ENCODE measurements at regions not wholly inside any gene's neighbourhood (a gene's known extent, or its start where the extent isn't known, plus 50 kb on each side); places are given as distances from the start of the nearest gene placed in this dataset.

- TF ChIP-seq BCLAF1 (IDR thresholded peaks at IDR 0.05), result no peak
- TF ChIP-seq RAD21 (IDR thresholded peaks at IDR 0.05; ENCODE audit: insufficient read depth, low read depth, low read length), result peak; percentile 61
- peak; percentile 55 for TF ChIP-seq SMC3 (IDR thresholded peaks at IDR 0.05; ENCODE audit: borderline replicate concordance, low read length)
- TF ChIP-seq MTA2 (IDR thresholded peaks at IDR 0.05; ENCODE audit: low read depth), result no peak
These were observed 330.2 kb upstream of the FANCL start (continued) for GRCh38 chr2:58571181-58571852.

- H3K27me3 ChIP-seq (replicated peaks in 1 of 2; ENCODE audit: control insufficient read depth in 2 of 2, insufficient read depth in 2 of 2, low read length in 1 of 2), result no peaks in the 10 kb centered on the region
- no peak for DNase-seq (ENCODE audit: low read depth, low spot score)
- no peak for TF ChIP-seq CBFB (IDR thresholded peaks at IDR 0.05; ENCODE audit: low read depth)
- no peak for TF ChIP-seq HDAC6 (IDR thresholded peaks at IDR 0.05; ENCODE audit: unreplicated experiment)
- TF ChIP-seq KDM1A (IDR thresholded peaks at IDR 0.05; ENCODE audit: borderline replicate concordance), result no peak
- no peak for TF ChIP-seq CREM (IDR thresholded peaks at IDR 0.05; ENCODE audit: low read depth)
- no peak for TF ChIP-seq PKNOX1 (IDR thresholded peaks at IDR 0.05)
- TF ChIP-seq CHD1 (IDR thresholded peaks at IDR 0.05; ENCODE audit: low read depth, low read length), result no peak
- TF ChIP-seq PRDM15 (CRISPR knock-in tag; IDR thresholded peaks at IDR 0.05), result no peak
- no peak for TF ChIP-seq POU2F2 (IDR thresholded peaks at IDR 0.05; ENCODE audit: borderline replicate concordance, low read depth, low read length)
- TF ChIP-seq NFXL1 (IDR thresholded peaks at IDR 0.05; ENCODE audit: borderline replicate concordance), result no peak
- no peak for ATAC-seq
- H3K27ac ChIP-seq (ENCODE audit: control insufficient read depth, insufficient read depth), result no peak overlapping the region
- H3K9me3 ChIP-seq (replicated peaks; ENCODE audit: control insufficient read depth, insufficient read depth, low read length), result no peaks in the 10 kb centered on the region
- H4K20me1 ChIP-seq (ENCODE audit: control insufficient read depth, insufficient read depth), result no peaks in the 10 kb centered on the region
- intact Hi-C loops (cut with micrococcal nuclease; ENCODE audit: unreplicated experiment) (loop anchor here (5.0 kb wide), 1 partner anchor 308 kb away; no protein-coding TSS in a partner anchor), in situ Hi-C loops (cut with MboI) (no loop called here)
- H3K4me3 ChIP-seq, result no peak overlapping the region
- 23% methylated on average over 7 of the region's 7 CpGs for WGBS (ENCODE audit: insufficient coverage, insufficient replicate concordance, low lambda C conversion rate, missing lambda C conversion rate)
- H3K9ac ChIP-seq (ENCODE audit: control insufficient read depth, insufficient read depth, low read length), result no peak overlapping the region
- FAIRE-seq, result no peak
- no peak overlapping the region for H3K4me2 ChIP-seq (ENCODE audit: control insufficient read depth, insufficient read depth)
- RAD21 ChIA-PET (ENCODE audit: unreplicated experiment), result no interaction called here
- SMC1A ChIA-PET (ENCODE audit: uncharacterized antibody, unreplicated experiment), result no interaction called here
- no peaks in the 10 kb centered on the region for H3K4me1 ChIP-seq (ENCODE audit: control insufficient read depth, insufficient read depth, low read length)
- H3K79me2 ChIP-seq (ENCODE audit: control insufficient read depth, insufficient read depth, low read length), result no peaks in the 10 kb centered on the region
- POLR2A ChIA-PET, result no interaction called here
- CTCF ChIA-PET, result no interaction called here
- BruUV-seq (replicated peaks), result no TSS peak
- no peak overlapping the region for H2AFZ ChIP-seq (ENCODE audit: control insufficient read depth, low read depth, low read length)
- no peaks in the 10 kb centered on the region for H3K36me3 ChIP-seq (ENCODE audit: control insufficient read depth in 2 of 2, insufficient read depth in 2 of 2, low read length in 1 of 2)
These were observed 328.5 kb upstream of the FANCL start for GRCh38 chr2:58569475-58570185.

Data from GM12878 (cell line).